DND-41 (cell line): ENCODE measurements at regions not wholly inside any gene's neighbourhood (a gene's known extent, or its start where the extent isn't known, plus 50 kb on each side); places are given as distances from the start of the nearest gene placed in this dataset.

Source experiments
- ATAC-seq: fragments of 200-7000 bp; cut with Tn5 transposase; 3 replicates; pipeline ENCODE4 v1.9.1; 2021; ENCODE audit warnings: low read depth; ENCODE audit not compliant: insufficient read depth
- DNase-seq: peaks from one replicate; pipeline ENCODE4 v3.0.0-alpha.2; 2020
- H2AFZ ChIP-seq: 2 replicates; pipeline ENCODE4 v1.6.0; 2012; ENCODE audit warnings: low read depth, low read length
- H3K27ac ChIP-seq: 2 replicates; pipeline ENCODE4 v1.5.1; 2012; ENCODE audit warnings: low read length, inconsistent platforms
- H3K27me3 ChIP-seq: fragments of 200-600 bp; sonication (generic); 2 replicates; pipeline ENCODE4 v1.6.0; 2012; ENCODE audit warnings: low read length, mild to moderate bottlenecking, inconsistent platforms; ENCODE audit not compliant: insufficient read depth, poor library complexity
- H3K36me3 ChIP-seq: 2 replicates; pipeline ENCODE4 v1.5.1; 2012; ENCODE audit warnings: low read length, inconsistent platforms; ENCODE audit not compliant: insufficient read depth
- H3K4me1 ChIP-seq: 2 replicates; pipeline ENCODE4 v1.5.1; 2012; ENCODE audit warnings: mild to moderate bottlenecking, low read length; ENCODE audit not compliant: insufficient read depth
- H3K4me2 ChIP-seq: 2 replicates; pipeline ENCODE4 v1.6.0; 2012; ENCODE audit warnings: mild to moderate bottlenecking, moderate library complexity, low read length, inconsistent platforms; ENCODE audit not compliant: insufficient read depth
- H3K4me3 ChIP-seq, 2 experiments: fragments of 200-600 bp in 1 of 2; shearing (Covaris generic) in 1 of 2; 2 replicates each; pipeline ENCODE4 v1.5.1; 2012 to 2016; ENCODE audit warnings: inconsistent platforms in 2 of 2, low read length in 2 of 2, mild to moderate bottlenecking in 2 of 2, low read depth in 1 of 2, moderate library complexity in 1 of 2
- H3K79me2 ChIP-seq: 2 replicates; pipeline ENCODE4 v1.6.0; 2012; ENCODE audit warnings: low read length, inconsistent platforms; ENCODE audit not compliant: insufficient read depth
- H3K9ac ChIP-seq: 2 replicates; pipeline ENCODE4 v1.6.0; 2012; ENCODE audit warnings: low read depth, mild to moderate bottlenecking, inconsistent platforms, low read length, moderate library complexity
- H3K9me3 ChIP-seq: 2 replicates; pipeline ENCODE4 v1.5.1; 2012; ENCODE audit warnings: low read length, moderate library complexity, mild to moderate bottlenecking, inconsistent platforms; ENCODE audit not compliant: insufficient read depth, severe bottlenecking
- H4K20me1 ChIP-seq: 2 replicates; pipeline ENCODE4 v1.6.0; 2012; ENCODE audit warnings: low read length; ENCODE audit not compliant: insufficient read depth
- EZH2 ChIP-seq: IDR thresholded peaks from 3 replicates; pipeline ENCODE4 v1.6.1; 2012; ENCODE audit warnings: borderline replicate concordance, low read depth, mild to moderate bottlenecking, moderate library complexity, low read length, inconsistent platforms; ENCODE audit not compliant: severe bottlenecking
- TF ChIP-seq, protein P1 (sequence below): IDR thresholded peaks from 2 replicates; pipeline ENCODE4 v1.5.1; 2012; ENCODE audit warnings: borderline replicate concordance, low read length, moderate library complexity, mild to moderate bottlenecking; ENCODE audit not compliant: poor library complexity, severe bottlenecking; ENCODE audit errors: extremely low read depth

DNA sequence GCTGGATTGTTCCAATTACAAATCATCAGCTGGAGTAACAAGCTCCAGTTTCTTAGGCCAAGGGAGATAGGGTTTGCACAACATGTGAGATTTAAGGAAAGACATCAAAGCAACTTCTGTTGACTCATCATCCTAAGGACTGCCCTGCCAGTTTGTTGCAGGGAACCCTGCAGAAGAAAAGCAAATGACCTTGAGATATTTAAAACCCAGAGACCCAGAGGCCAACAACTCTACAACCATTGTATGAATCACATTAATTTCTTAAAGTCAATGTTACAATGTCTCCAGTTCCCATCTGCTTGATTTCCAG lies 491.8 kb upstream of the ACVR2A start:
- Histone ChIP-seq H3K27ac (no peak overlapping the region), H3K4me1 (no peaks in the 10 kb centered on the region), H2AFZ (no peak overlapping the region), H3K4me3 (no peak overlapping the region), H4K20me1 (no peaks in the 10 kb centered on the region), H3K9ac (no peak overlapping the region), H3K9me3 (no peaks in the 10 kb centered on the region), H3K4me2 (no peak overlapping the region), H3K36me3 (no peaks in the 10 kb centered on the region), H3K27me3 (no peaks in the 10 kb centered on the region), H3K79me2 (no peaks in the 10 kb centered on the region)
- no peak for DNase-seq
- ATAC-seq: no peak
- TF ChIP-seq, protein P1, sequence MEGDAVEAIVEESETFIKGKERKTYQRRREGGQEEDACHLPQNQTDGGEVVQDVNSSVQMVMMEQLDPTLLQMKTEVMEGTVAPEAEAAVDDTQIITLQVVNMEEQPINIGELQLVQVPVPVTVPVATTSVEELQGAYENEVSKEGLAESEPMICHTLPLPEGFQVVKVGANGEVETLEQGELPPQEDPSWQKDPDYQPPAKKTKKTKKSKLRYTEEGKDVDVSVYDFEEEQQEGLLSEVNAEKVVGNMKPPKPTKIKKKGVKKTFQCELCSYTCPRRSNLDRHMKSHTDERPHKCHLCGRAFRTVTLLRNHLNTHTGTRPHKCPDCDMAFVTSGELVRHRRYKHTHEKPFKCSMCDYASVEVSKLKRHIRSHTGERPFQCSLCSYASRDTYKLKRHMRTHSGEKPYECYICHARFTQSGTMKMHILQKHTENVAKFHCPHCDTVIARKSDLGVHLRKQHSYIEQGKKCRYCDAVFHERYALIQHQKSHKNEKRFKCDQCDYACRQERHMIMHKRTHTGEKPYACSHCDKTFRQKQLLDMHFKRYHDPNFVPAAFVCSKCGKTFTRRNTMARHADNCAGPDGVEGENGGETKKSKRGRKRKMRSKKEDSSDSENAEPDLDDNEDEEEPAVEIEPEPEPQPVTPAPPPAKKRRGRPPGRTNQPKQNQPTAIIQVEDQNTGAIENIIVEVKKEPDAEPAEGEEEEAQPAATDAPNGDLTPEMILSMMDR: no peak
- TF ChIP-seq EZH2: no peak

DNA sequence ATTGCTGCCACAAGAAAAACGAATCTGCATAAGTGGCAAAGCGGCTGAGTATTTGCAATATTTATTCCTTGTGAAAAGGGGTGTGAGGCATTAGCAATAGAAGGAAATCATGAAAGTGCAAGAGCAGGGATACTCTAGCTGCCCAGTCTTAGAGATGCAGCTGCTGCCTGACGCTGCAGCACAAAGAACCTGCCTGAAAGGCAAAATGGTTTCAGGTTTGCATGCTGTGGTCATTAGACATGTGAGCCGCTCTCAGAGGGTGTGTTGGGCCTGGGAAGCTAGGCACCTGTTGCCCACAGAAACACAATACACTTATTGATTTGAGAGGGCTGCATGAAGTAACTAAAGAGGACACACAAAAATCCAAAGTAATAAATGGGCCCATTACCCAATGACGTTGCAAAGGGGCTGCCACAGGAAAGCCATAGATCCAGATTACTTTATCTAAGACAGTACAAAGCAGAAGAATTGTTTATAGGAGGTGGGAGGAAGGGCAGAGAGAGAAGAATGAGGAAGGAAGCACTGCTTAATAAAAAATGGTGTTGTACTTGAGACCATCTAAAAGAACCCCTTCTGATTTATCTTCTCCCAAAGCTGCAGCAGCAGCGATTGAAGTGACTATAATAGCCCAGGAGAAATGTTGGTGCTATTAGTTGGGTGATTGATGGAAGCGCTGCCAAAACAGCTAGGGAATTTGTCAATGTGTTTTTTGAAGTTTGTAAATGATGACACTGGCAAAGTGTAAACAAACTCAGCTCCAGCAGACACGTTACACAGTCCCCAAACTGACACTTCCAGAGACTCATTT lies 492.4 kb upstream of the ACVR2A start:
- Histone ChIP-seq H4K20me1 (no peaks in the 10 kb centered on the region), H3K9me3 (no peaks in the 10 kb centered on the region), H3K4me1 (no peaks in the 10 kb centered on the region), H3K9ac (no peak overlapping the region), H3K79me2 (no peaks in the 10 kb centered on the region), H3K36me3 (no peaks in the 10 kb centered on the region), H3K4me2 (no peak overlapping the region), H3K27me3 (no peaks in the 10 kb centered on the region), H3K27ac (no peak overlapping the region), H2AFZ (no peak overlapping the region), H3K4me3 (no peak overlapping the region)
- TF ChIP-seq, protein P1: no peak
- TF ChIP-seq EZH2: no peak
- no peak for ATAC-seq
- no peak for DNase-seq

DNA sequence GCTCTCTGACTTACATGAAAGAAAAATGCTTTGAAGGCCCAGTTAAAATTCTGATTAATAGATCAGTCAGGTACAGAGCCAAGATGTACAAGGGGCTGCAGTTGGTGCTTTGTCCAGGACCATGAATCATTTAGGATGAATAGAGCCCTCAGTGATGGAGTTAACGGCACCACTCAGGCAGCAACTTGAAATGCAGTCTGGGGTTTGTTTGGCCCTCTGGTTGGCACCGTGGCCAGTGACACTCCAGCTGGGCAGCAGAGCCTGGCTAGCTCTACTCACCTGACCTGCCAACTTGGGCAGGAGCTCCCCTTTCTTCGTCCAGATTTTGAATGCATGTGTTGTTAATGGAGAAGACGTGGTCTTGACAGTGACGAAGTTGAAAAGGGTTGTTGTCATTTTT lies 493.0 kb upstream of the ACVR2A start:
- no peaks in the 10 kb centered on the region for H4K20me1 ChIP-seq
- H3K27me3 ChIP-seq: no peaks in the 10 kb centered on the region
- no peaks in the 10 kb centered on the region for H3K79me2 ChIP-seq
- DNase-seq: no peak
- H3K4me3 ChIP-seq: no peak overlapping the region
- no peaks in the 10 kb centered on the region for H3K4me1 ChIP-seq
- H2AFZ ChIP-seq: no peak overlapping the region
- no peaks in the 10 kb centered on the region for H3K9me3 ChIP-seq
- no peaks in the 10 kb centered on the region for H3K36me3 ChIP-seq
- no peak overlapping the region for H3K27ac ChIP-seq
- no peak for TF ChIP-seq EZH2
- TF ChIP-seq, protein P1: no peak
- ATAC-seq: no peak
- no peak overlapping the region for H3K9ac ChIP-seq
- no peak overlapping the region for H3K4me2 ChIP-seq
